Endothelial cell of umbilical vein (primary cell): ENCODE measurements at regions not wholly inside any gene's neighbourhood (a gene's known extent, or its start where the extent isn't known, plus 50 kb on each side); places are given as distances from the start of the nearest gene placed in this dataset.

Experiments
- BruUV-seq: library from RNA; stranded (reverse); fragments of 400-500 nt; replicated peaks from 2 replicates; lab custom pipeline; 2021; lab: Mats Ljungman, UMichigan
- CTCF ChIA-PET: fragments of 300-600, 350-600 bp; sonication (Branson Sonifier 250); formaldehyde crosslinking; loops from one replicate; lab custom pipeline; 2021; ENCODE audit warnings: antibody characterized with exemption, inconsistent platforms; lab: Charles Lee
- POLR2A ChIA-PET: fragments of 300-600, 350-600 bp; sonication (Branson Sonifier 250); formaldehyde crosslinking; loops from one replicate; lab custom pipeline; 2021; ENCODE audit warnings: antibody characterized with exemption, inconsistent platforms; lab: Charles Lee
- DNase-seq: peaks from one replicate; pipeline ENCODE4 v3.0.0-alpha.2; 2011; ENCODE audit warnings: low read depth, low spot score
- FAIRE-seq: peaks from 2 replicates; lab custom pipeline; 2011; peaks lifted over from hg19 to GRCh38; lab: Jason Lieb, UNC
- H2AFZ ChIP-seq: 2 replicates; pipeline ENCODE4 v1.6.0; 2012; ENCODE audit warnings: low read depth, low read length, control low read depth, inconsistent platforms
- H3K27ac ChIP-seq: 2 replicates; pipeline ENCODE4 v1.5.1; 2011; ENCODE audit warnings: low read depth, mild to moderate bottlenecking, control low read depth, low read length, moderate library complexity; ENCODE audit not compliant: insufficient read depth
- H3K27me3 ChIP-seq, 2 experiments: 2 replicates each; pipeline versions ENCODE4 v1.6.0 to v1.6.1; 2011; ENCODE audit warnings: low read length in 2 of 2, mixed read lengths in 1 of 2; ENCODE audit not compliant: control insufficient read depth in 2 of 2, insufficient read depth in 2 of 2
- H3K36me3 ChIP-seq, 2 experiments: 2 replicates in 1 of 2; 3 replicates in 1 of 2; pipeline ENCODE4 v1.5.1; 2011; ENCODE audit warnings: low read length in 2 of 2, mild to moderate bottlenecking in 1 of 2, moderate library complexity in 1 of 2; ENCODE audit not compliant: control insufficient read depth in 2 of 2, insufficient read depth in 2 of 2; ENCODE audit errors: extremely low read depth in 1 of 2
- H3K4me1 ChIP-seq: 3 replicates; pipeline ENCODE4 v1.5.1; 2011; ENCODE audit warnings: mild to moderate bottlenecking, low read length; ENCODE audit not compliant: control insufficient read depth, insufficient read depth; ENCODE audit errors: extremely low read depth
- H3K4me2 ChIP-seq: 2 replicates; pipeline ENCODE4 v1.6.1; 2011; ENCODE audit warnings: low read length, control low read depth, mixed read lengths; ENCODE audit not compliant: insufficient read depth
- H3K4me3 ChIP-seq, 3 experiments: fragments of 200-600 bp in 1 of 3; sonication (generic), shearing (Covaris generic) in 1 of 3; replicated peaks in 1 of 3; 2 replicates each; pipeline ENCODE4 v1.5.1; 2011 to 2016; ENCODE audit warnings: control low read depth in 3 of 3, low read length in 3 of 3, mild to moderate bottlenecking in 2 of 3, inconsistent platforms in 1 of 3, low read depth in 1 of 3, moderate library complexity in 1 of 3; ENCODE audit not compliant: insufficient read depth in 1 of 3
- H3K79me2 ChIP-seq: 2 replicates; pipeline ENCODE4 v1.6.0; 2012; ENCODE audit warnings: low read length, inconsistent platforms; ENCODE audit not compliant: control insufficient read depth, insufficient read depth
- H3K9ac ChIP-seq: replicated peaks from 2 replicates; pipeline ENCODE3; 2011; ENCODE audit warnings: low read length, control low read depth; ENCODE audit not compliant: insufficient read depth; ENCODE audit errors: extremely low read depth
- H3K9me1 ChIP-seq: replicated peaks from 3 replicates; pipeline ENCODE4 v1.6.0; 2011; ENCODE audit warnings: mild to moderate bottlenecking, low read length; ENCODE audit not compliant: control insufficient read depth, insufficient read depth; ENCODE audit errors: extremely low read depth
- H3K9me3 ChIP-seq: replicated peaks from 2 replicates; pipeline ENCODE4 v1.5.1; 2012; ENCODE audit warnings: low read length, inconsistent platforms; ENCODE audit not compliant: control insufficient read depth, insufficient read depth
- H4K20me1 ChIP-seq: replicated peaks from 2 replicates; pipeline ENCODE3; 2011; ENCODE audit warnings: mild to moderate bottlenecking, low read length; ENCODE audit not compliant: control insufficient read depth, insufficient read depth; ENCODE audit errors: extremely low read depth
- CTCF ChIP-seq, 2 donors: IDR thresholded peaks; 1 replicate in 1 of 2; 2 replicates in 1 of 2; pipeline ENCODE4 v1.5.1; 2011; ENCODE audit warnings: low read length in 2 of 2, mild to moderate bottlenecking in 2 of 2, moderate library complexity in 2 of 2, control low read depth in 1 of 2, inconsistent platforms in 1 of 2, low read depth in 1 of 2; ENCODE audit not compliant: insufficient read depth in 1 of 2; ENCODE audit errors: extremely low read depth in 1 of 2
- EZH2 ChIP-seq: IDR thresholded peaks from 2 replicates; pipeline ENCODE4 v1.6.1; 2012; ENCODE audit warnings: borderline replicate concordance, low read depth, mild to moderate bottlenecking, moderate library complexity, low read length, inconsistent platforms; ENCODE audit not compliant: severe bottlenecking
- FOS ChIP-seq: IDR thresholded peaks from 2 replicates; pipeline ENCODE4 v1.6.1; 2011; ENCODE audit warnings: mild to moderate bottlenecking, low read length, moderate library complexity, borderline replicate concordance; ENCODE audit not compliant: insufficient read depth
- GATA2 ChIP-seq: IDR thresholded peaks from 2 replicates; pipeline ENCODE4 v1.7.0; 2011; ENCODE audit warnings: low read depth, mild to moderate bottlenecking, moderate library complexity, mixed read lengths, low read length; ENCODE audit not compliant: insufficient read length, insufficient read depth
- JUN ChIP-seq: IDR thresholded peaks from 2 replicates; pipeline ENCODE4 v1.6.1; 2011; ENCODE audit warnings: borderline replicate concordance, low read depth; ENCODE audit not compliant: insufficient read length, insufficient read depth
- MAX ChIP-seq: IDR thresholded peaks from 2 replicates; pipeline ENCODE4 v1.6.1; 2011; ENCODE audit not compliant: insufficient read depth, insufficient read length
- MYC ChIP-seq: IDR thresholded peaks from one replicate; pipeline ENCODE4 v1.6.1; 2011; ENCODE audit warnings: mild to moderate bottlenecking, low read depth, low read length
- POLR2A ChIP-seq: IDR thresholded peaks from 2 replicates; pipeline ENCODE4 v1.6.1; 2012; ENCODE audit warnings: low read depth, mild to moderate bottlenecking, control low read depth, low read length
- POLR2AphosphoS5 ChIP-seq: IDR thresholded peaks from 2 replicates; pipeline ENCODE4 v1.6.1; 2012; ENCODE audit warnings: low read depth, mild to moderate bottlenecking, control low read depth, low read length, moderate library complexity; ENCODE audit not compliant: insufficient read depth
- dilution Hi-C: fragments of 300-500 bp; cut with MboI; formaldehyde crosslinking; loops from one replicate; pipeline ENCODE4 v1.15.0; 2019; ENCODE audit warnings: low sequenced_read_pairs; ENCODE audit not compliant: extremely low pct_ligation_motif_present
- intact Hi-C: fragments of 100-400 bp; cut with micrococcal nuclease; formaldehyde crosslinking; loops from one replicate; pipeline ENCODE4 v1.10.0; 2022

GRCh38 chr10:57948796-57949195, 318.9 kb downstream of the IPMK start:
- no peak for FAIRE-seq
- H2AFZ ChIP-seq, result no peak overlapping the region
- POLR2A ChIA-PET, result no interaction called here

GRCh38 chr10:57946833-57947232, 320.9 kb downstream of the IPMK start:
- dilution Hi-C loops (no loop called here), intact Hi-C loops (no loop called here)
- no peak overlapping the region for H3K27ac ChIP-seq
- no peaks in the 10 kb centered on the region for H3K79me2 ChIP-seq
- ChIA-PET CTCF (no interaction called here), POLR2A (no interaction called here)
- no peaks in the 10 kb centered on the region for H3K9me1 ChIP-seq
- no peak overlapping the region for H3K4me3 ChIP-seq
- no peak overlapping the region for H3K4me2 ChIP-seq
- no peaks in the 10 kb centered on the region for H3K9me3 ChIP-seq
- BruUV-seq, result no TSS peak
- no peak overlapping the region for H2AFZ ChIP-seq
- no peaks in the 10 kb centered on the region for H3K4me1 ChIP-seq
- H3K36me3 ChIP-seq, result no peaks in the 10 kb centered on the region
- no peak for TF ChIP-seq POLR2AphosphoS5
- TF ChIP-seq EZH2, result no peak
- no peak for TF ChIP-seq CTCF (IDR thresholded peaks at IDR 0.05; ENCODE audit: extremely low read depth in 1 of 2, insufficient read depth in 1 of 2, low read depth in 1 of 2, low read length in 2 of 2)
- no peak for TF ChIP-seq MYC
- no peak for TF ChIP-seq GATA2
- TF ChIP-seq MAX, result no peak
- TF ChIP-seq FOS, result no peak
- no peak for TF ChIP-seq JUN
- TF ChIP-seq POLR2A, result no peak
- H3K27me3 ChIP-seq, result no peaks in the 10 kb centered on the region
- H3K9ac ChIP-seq, result no peak overlapping the region
- H4K20me1 ChIP-seq, result no peaks in the 10 kb centered on the region
- DNase-seq (no peak), FAIRE-seq (no peak)

More at GRCh38 chr10:57948796-57949195, 318.9 kb downstream of the IPMK start:
- H4K20me1 ChIP-seq, result no peaks in the 10 kb centered on the region
- TF ChIP-seq FOS, result no peak
- TF ChIP-seq GATA2, result no peak
- TF ChIP-seq MYC, result no peak
- H3K36me3 ChIP-seq, result no peaks in the 10 kb centered on the region
- BruUV-seq, result no TSS peak
- no peak overlapping the region for H3K27ac ChIP-seq
- H3K4me3 ChIP-seq, result no peak overlapping the region
- dilution Hi-C loops, result no loop called here
- no peaks in the 10 kb centered on the region for H3K4me1 ChIP-seq
- DNase-seq, result no peak
- no peak overlapping the region for H3K4me2 ChIP-seq
- no peaks in the 10 kb centered on the region for H3K27me3 ChIP-seq
- CTCF ChIA-PET, result no interaction called here
- intact Hi-C loops, result no loop called here
- H3K9ac ChIP-seq, result no peak overlapping the region
- no peaks in the 10 kb centered on the region for H3K9me3 ChIP-seq
- H3K9me1 ChIP-seq, result no peaks in the 10 kb centered on the region
- H3K79me2 ChIP-seq, result no peaks in the 10 kb centered on the region
